Endothelial cell of umbilical vein (primary cell): ENCODE measurements at regions not wholly inside any gene's neighbourhood (a gene's known extent, or its start where the extent isn't known, plus 50 kb on each side); places are given as distances from the start of the nearest gene placed in this dataset.

Source experiments
- BruUV-seq: library from RNA; stranded (reverse); fragments of 400-500 nt; replicated peaks from 2 replicates; lab custom pipeline; 2021; lab: Mats Ljungman, UMichigan
- CTCF ChIA-PET: fragments of 300-600, 350-600 bp; sonication (Branson Sonifier 250); formaldehyde crosslinking; loops from one replicate; lab custom pipeline; 2021; ENCODE audit warnings: antibody characterized with exemption, inconsistent platforms; lab: Charles Lee
- POLR2A ChIA-PET: fragments of 300-600, 350-600 bp; sonication (Branson Sonifier 250); formaldehyde crosslinking; loops from one replicate; lab custom pipeline; 2021; ENCODE audit warnings: antibody characterized with exemption, inconsistent platforms; lab: Charles Lee
- DNase-seq: peaks from one replicate; pipeline ENCODE4 v3.0.0-alpha.2; 2011; ENCODE audit warnings: low read depth, low spot score
- FAIRE-seq: peaks from 2 replicates; lab custom pipeline; 2011; peaks lifted over from hg19 to GRCh38; lab: Jason Lieb, UNC
- H2AFZ ChIP-seq: 2 replicates; pipeline ENCODE4 v1.6.0; 2012; ENCODE audit warnings: low read depth, low read length, control low read depth, inconsistent platforms
- H3K27ac ChIP-seq: 2 replicates; pipeline ENCODE4 v1.5.1; 2011; ENCODE audit warnings: low read depth, mild to moderate bottlenecking, control low read depth, low read length, moderate library complexity; ENCODE audit not compliant: insufficient read depth
- H3K27me3 ChIP-seq, 2 experiments: 2 replicates each; pipeline versions ENCODE4 v1.6.0 to v1.6.1; 2011; ENCODE audit warnings: low read length in 2 of 2, mixed read lengths in 1 of 2; ENCODE audit not compliant: control insufficient read depth in 2 of 2, insufficient read depth in 2 of 2
- H3K36me3 ChIP-seq, 2 experiments: 2 replicates in 1 of 2; 3 replicates in 1 of 2; pipeline ENCODE4 v1.5.1; 2011; ENCODE audit warnings: low read length in 2 of 2, mild to moderate bottlenecking in 1 of 2, moderate library complexity in 1 of 2; ENCODE audit not compliant: control insufficient read depth in 2 of 2, insufficient read depth in 2 of 2; ENCODE audit errors: extremely low read depth in 1 of 2
- H3K4me1 ChIP-seq: 3 replicates; pipeline ENCODE4 v1.5.1; 2011; ENCODE audit warnings: mild to moderate bottlenecking, low read length; ENCODE audit not compliant: control insufficient read depth, insufficient read depth; ENCODE audit errors: extremely low read depth
- H3K4me2 ChIP-seq: 2 replicates; pipeline ENCODE4 v1.6.1; 2011; ENCODE audit warnings: low read length, control low read depth, mixed read lengths; ENCODE audit not compliant: insufficient read depth
- H3K4me3 ChIP-seq, 3 experiments: fragments of 200-600 bp in 1 of 3; sonication (generic), shearing (Covaris generic) in 1 of 3; replicated peaks in 1 of 3; 2 replicates each; pipeline ENCODE4 v1.5.1; 2011 to 2016; ENCODE audit warnings: control low read depth in 3 of 3, low read length in 3 of 3, mild to moderate bottlenecking in 2 of 3, inconsistent platforms in 1 of 3, low read depth in 1 of 3, moderate library complexity in 1 of 3; ENCODE audit not compliant: insufficient read depth in 1 of 3
- H3K79me2 ChIP-seq: 2 replicates; pipeline ENCODE4 v1.6.0; 2012; ENCODE audit warnings: low read length, inconsistent platforms; ENCODE audit not compliant: control insufficient read depth, insufficient read depth
- H3K9ac ChIP-seq: replicated peaks from 2 replicates; pipeline ENCODE3; 2011; ENCODE audit warnings: low read length, control low read depth; ENCODE audit not compliant: insufficient read depth; ENCODE audit errors: extremely low read depth
- H3K9me1 ChIP-seq: replicated peaks from 3 replicates; pipeline ENCODE4 v1.6.0; 2011; ENCODE audit warnings: mild to moderate bottlenecking, low read length; ENCODE audit not compliant: control insufficient read depth, insufficient read depth; ENCODE audit errors: extremely low read depth
- H3K9me3 ChIP-seq: replicated peaks from 2 replicates; pipeline ENCODE4 v1.5.1; 2012; ENCODE audit warnings: low read length, inconsistent platforms; ENCODE audit not compliant: control insufficient read depth, insufficient read depth
- H4K20me1 ChIP-seq: replicated peaks from 2 replicates; pipeline ENCODE3; 2011; ENCODE audit warnings: mild to moderate bottlenecking, low read length; ENCODE audit not compliant: control insufficient read depth, insufficient read depth; ENCODE audit errors: extremely low read depth
- EZH2 ChIP-seq: IDR thresholded peaks from 2 replicates; pipeline ENCODE4 v1.6.1; 2012; ENCODE audit warnings: borderline replicate concordance, low read depth, mild to moderate bottlenecking, moderate library complexity, low read length, inconsistent platforms; ENCODE audit not compliant: severe bottlenecking
- FOS ChIP-seq: IDR thresholded peaks from 2 replicates; pipeline ENCODE4 v1.6.1; 2011; ENCODE audit warnings: mild to moderate bottlenecking, low read length, moderate library complexity, borderline replicate concordance; ENCODE audit not compliant: insufficient read depth
- GATA2 ChIP-seq: IDR thresholded peaks from 2 replicates; pipeline ENCODE4 v1.7.0; 2011; ENCODE audit warnings: low read depth, mild to moderate bottlenecking, moderate library complexity, mixed read lengths, low read length; ENCODE audit not compliant: insufficient read length, insufficient read depth
- JUN ChIP-seq: IDR thresholded peaks from 2 replicates; pipeline ENCODE4 v1.6.1; 2011; ENCODE audit warnings: borderline replicate concordance, low read depth; ENCODE audit not compliant: insufficient read length, insufficient read depth
- MYC ChIP-seq: IDR thresholded peaks from one replicate; pipeline ENCODE4 v1.6.1; 2011; ENCODE audit warnings: mild to moderate bottlenecking, low read depth, low read length
- POLR2A ChIP-seq: IDR thresholded peaks from 2 replicates; pipeline ENCODE4 v1.6.1; 2012; ENCODE audit warnings: low read depth, mild to moderate bottlenecking, control low read depth, low read length
- POLR2AphosphoS5 ChIP-seq: IDR thresholded peaks from 2 replicates; pipeline ENCODE4 v1.6.1; 2012; ENCODE audit warnings: low read depth, mild to moderate bottlenecking, control low read depth, low read length, moderate library complexity; ENCODE audit not compliant: insufficient read depth
- dilution Hi-C: fragments of 300-500 bp; cut with MboI; formaldehyde crosslinking; loops from one replicate; pipeline ENCODE4 v1.15.0; 2019; ENCODE audit warnings: low sequenced_read_pairs; ENCODE audit not compliant: extremely low pct_ligation_motif_present
- intact Hi-C: fragments of 100-400 bp; cut with micrococcal nuclease; formaldehyde crosslinking; loops from one replicate; pipeline ENCODE4 v1.10.0; 2022
- TF ChIP-seq, protein P1 (sequence below): IDR thresholded peaks from 2 replicates; pipeline ENCODE4 v1.6.1; 2011; ENCODE audit not compliant: insufficient read depth, insufficient read length
- TF ChIP-seq, protein P2 (sequence below), 2 donors: IDR thresholded peaks; 1 replicate in 1 of 2; 2 replicates in 1 of 2; pipeline ENCODE4 v1.5.1; 2011; ENCODE audit warnings: low read length in 2 of 2, mild to moderate bottlenecking in 2 of 2, moderate library complexity in 2 of 2, control low read depth in 1 of 2, inconsistent platforms in 1 of 2, low read depth in 1 of 2; ENCODE audit not compliant: insufficient read depth in 1 of 2; ENCODE audit errors: extremely low read depth in 1 of 2

DNA sequence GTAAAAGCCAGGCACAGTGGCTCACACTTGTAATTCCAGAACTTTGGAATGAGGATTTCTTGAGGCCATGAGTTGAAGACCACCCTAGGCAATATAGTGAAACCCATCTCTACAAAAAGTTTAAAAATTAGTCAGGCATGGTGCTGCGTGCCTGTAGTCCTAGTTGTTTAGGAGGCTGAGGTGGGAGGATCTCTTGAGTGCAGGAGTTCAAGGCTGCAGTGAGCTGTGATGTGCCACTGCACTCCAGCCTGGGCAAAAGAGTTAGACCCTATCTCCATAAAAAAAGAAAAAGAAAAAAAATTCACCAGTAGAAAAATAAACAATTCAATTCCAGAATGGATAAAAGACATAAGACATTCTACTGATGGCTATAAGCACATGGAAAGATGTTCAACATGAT is 104.9 kb upstream of the LGSN start:
- TF ChIP-seq, protein P1, sequence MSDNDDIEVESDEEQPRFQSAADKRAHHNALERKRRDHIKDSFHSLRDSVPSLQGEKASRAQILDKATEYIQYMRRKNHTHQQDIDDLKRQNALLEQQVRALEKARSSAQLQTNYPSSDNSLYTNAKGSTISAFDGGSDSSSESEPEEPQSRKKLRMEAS: no peak
- TF ChIP-seq FOS (no peak), POLR2AphosphoS5 (no peak), EZH2 (no peak), GATA2 (no peak), MYC (no peak), JUN (no peak), POLR2A (no peak)
- TF ChIP-seq, protein P2, sequence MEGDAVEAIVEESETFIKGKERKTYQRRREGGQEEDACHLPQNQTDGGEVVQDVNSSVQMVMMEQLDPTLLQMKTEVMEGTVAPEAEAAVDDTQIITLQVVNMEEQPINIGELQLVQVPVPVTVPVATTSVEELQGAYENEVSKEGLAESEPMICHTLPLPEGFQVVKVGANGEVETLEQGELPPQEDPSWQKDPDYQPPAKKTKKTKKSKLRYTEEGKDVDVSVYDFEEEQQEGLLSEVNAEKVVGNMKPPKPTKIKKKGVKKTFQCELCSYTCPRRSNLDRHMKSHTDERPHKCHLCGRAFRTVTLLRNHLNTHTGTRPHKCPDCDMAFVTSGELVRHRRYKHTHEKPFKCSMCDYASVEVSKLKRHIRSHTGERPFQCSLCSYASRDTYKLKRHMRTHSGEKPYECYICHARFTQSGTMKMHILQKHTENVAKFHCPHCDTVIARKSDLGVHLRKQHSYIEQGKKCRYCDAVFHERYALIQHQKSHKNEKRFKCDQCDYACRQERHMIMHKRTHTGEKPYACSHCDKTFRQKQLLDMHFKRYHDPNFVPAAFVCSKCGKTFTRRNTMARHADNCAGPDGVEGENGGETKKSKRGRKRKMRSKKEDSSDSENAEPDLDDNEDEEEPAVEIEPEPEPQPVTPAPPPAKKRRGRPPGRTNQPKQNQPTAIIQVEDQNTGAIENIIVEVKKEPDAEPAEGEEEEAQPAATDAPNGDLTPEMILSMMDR (IDR thresholded peaks at IDR 0.05; ENCODE audit: extremely low read depth in 1 of 2, insufficient read depth in 1 of 2, low read depth in 1 of 2, low read length in 2 of 2): no peak
- Histone ChIP-seq H3K9me1 (no peaks in the 10 kb centered on the region), H2AFZ (no peak overlapping the region), H3K4me1 (no peaks in the 10 kb centered on the region), H4K20me1 (no peaks in the 10 kb centered on the region), H3K4me3 (no peak overlapping the region), H3K9me3 (no peaks in the 10 kb centered on the region), H3K9ac (no peak overlapping the region), H3K79me2 (no peaks in the 10 kb centered on the region), H3K27ac (no peak overlapping the region), H3K36me3 (no peaks in the 10 kb centered on the region), H3K4me2 (no peak overlapping the region), H3K27me3 (no peaks in the 10 kb centered on the region)
- dilution Hi-C loops: no loop called here
- POLR2A ChIA-PET: no interaction called here
- no TSS peak for BruUV-seq
- intact Hi-C loops: no loop called here
- CTCF ChIA-PET: no interaction called here
- no peak for DNase-seq
- FAIRE-seq: no peak
